ENCODE measurements at regions not wholly inside any gene's neighbourhood (a gene's known extent, or its start where the extent isn't known, plus 50 kb on each side); places are given as distances from the start of the nearest gene placed in this dataset.

DNA sequence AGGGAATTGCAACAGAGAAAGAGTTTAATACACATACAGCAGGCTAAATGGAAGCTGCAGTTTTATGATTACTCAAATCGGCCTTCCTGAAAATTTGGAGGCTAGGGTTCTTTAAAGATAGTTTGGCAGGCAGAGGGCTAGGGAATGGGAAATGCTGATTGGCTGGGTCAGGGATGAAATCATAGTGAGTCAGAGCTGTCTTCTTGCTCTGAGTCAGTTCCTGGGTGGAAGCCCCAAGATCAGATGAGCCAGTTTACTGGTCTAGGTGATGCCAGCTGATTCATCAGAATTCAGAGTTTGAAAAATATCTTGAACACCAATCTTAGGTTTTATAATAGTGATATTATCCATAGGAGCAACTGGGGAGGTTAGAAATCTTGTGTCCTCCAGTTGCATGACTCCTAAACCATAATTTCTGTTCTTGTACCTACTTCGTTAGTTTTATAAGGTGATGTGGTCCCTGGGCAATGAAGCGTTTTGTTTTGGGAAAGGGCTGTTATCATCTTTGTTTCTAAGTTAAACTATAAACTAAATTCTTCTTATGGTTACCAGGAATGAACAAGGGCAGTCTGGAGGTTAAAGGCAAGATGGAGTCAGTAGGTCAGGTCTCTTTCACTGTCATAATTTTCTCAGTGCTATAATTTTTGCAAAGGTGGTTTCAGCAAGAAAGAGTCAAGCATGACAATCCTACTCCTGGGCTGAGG is 257.8 kb upstream of the CCDC196 start:
- TF ChIP-seq ZFX (IDR thresholded peaks at IDR 0.05; ENCODE audit: borderline replicate concordance): no peak
- TF ChIP-seq, protein P1, sequence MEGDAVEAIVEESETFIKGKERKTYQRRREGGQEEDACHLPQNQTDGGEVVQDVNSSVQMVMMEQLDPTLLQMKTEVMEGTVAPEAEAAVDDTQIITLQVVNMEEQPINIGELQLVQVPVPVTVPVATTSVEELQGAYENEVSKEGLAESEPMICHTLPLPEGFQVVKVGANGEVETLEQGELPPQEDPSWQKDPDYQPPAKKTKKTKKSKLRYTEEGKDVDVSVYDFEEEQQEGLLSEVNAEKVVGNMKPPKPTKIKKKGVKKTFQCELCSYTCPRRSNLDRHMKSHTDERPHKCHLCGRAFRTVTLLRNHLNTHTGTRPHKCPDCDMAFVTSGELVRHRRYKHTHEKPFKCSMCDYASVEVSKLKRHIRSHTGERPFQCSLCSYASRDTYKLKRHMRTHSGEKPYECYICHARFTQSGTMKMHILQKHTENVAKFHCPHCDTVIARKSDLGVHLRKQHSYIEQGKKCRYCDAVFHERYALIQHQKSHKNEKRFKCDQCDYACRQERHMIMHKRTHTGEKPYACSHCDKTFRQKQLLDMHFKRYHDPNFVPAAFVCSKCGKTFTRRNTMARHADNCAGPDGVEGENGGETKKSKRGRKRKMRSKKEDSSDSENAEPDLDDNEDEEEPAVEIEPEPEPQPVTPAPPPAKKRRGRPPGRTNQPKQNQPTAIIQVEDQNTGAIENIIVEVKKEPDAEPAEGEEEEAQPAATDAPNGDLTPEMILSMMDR (IDR thresholded peaks at IDR 0.05): no peak
- no peak overlapping the region for H3K27ac ChIP-seq

DNA sequence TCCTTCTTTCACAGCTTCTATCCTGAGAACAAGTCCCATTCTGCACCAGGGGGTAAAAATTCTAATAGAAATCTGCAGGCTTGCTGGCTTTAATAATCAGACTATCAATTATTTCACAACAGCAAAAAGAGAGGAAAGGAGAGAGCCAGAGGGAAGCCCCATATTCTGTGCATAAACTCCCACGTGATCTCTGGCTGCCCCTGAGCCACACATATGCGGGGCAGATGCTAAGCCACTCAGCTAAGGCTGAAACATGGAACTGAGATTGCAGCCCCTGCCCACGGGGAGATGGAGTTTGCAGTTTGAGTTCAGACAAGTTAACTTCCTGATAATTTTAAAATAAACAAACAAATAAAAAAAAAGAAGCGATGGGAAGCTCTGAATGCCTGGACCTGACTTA is 254.4 kb upstream of the CCDC196 start:
- H3K27ac ChIP-seq: no peak overlapping the region
- TF ChIP-seq ZFX (IDR thresholded peaks at IDR 0.05; ENCODE audit: borderline replicate concordance): no peak
- TF ChIP-seq, protein P1 (IDR thresholded peaks at IDR 0.05): no peak

GRCh38 chr14:66233591-66233990 is 252.6 kb upstream of the CCDC196 start:
- H3K27ac ChIP-seq: no peak overlapping the region
- no peak for TF ChIP-seq ZFX (IDR thresholded peaks at IDR 0.05; ENCODE audit: borderline replicate concordance)
- TF ChIP-seq, protein P1 (IDR thresholded peaks at IDR 0.05): no peak

- no peak overlapping the region for H3K27ac ChIP-seq
- TF ChIP-seq ZFX (IDR thresholded peaks at IDR 0.05; ENCODE audit: borderline replicate concordance): no peak
- TF ChIP-seq, protein P1 (IDR thresholded peaks at IDR 0.05): no peak
Measured at GRCh38 chr14:66234411-66234810, 251.8 kb upstream of the CCDC196 start.

GRCh38 chr14:66237741-66238140 is 248.4 kb upstream of the CCDC196 start:
- H3K27ac ChIP-seq: no peak overlapping the region
- TF ChIP-seq, protein P1 (IDR thresholded peaks at IDR 0.05): no peak
- no peak for TF ChIP-seq ZFX (IDR thresholded peaks at IDR 0.05; ENCODE audit: borderline replicate concordance)

DNA sequence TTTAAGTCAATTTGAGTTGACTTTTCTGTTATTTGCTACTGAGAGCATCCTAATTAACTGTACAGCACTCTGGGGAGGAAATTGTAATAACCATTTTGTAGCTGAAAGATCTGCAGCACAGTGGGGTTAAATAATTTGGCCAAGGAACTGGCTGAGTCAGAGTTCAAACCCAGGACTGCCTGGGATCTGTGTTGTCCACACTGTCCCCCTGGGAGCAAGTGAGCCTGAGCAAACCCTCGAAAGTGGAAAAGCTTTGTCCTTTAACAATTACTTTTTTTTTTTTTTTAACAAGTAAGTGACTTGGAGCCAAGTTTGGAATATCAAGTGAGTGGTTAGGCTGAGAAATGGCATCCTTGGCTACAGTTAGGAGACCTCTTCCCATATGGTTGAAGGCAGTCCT is 247.2 kb upstream of the CCDC196 start:
- TF ChIP-seq ZFX (IDR thresholded peaks at IDR 0.05; ENCODE audit: borderline replicate concordance): no peak
- TF ChIP-seq, protein P1 (IDR thresholded peaks at IDR 0.05): no peak
- H3K27ac ChIP-seq: no peak overlapping the region

DNA sequence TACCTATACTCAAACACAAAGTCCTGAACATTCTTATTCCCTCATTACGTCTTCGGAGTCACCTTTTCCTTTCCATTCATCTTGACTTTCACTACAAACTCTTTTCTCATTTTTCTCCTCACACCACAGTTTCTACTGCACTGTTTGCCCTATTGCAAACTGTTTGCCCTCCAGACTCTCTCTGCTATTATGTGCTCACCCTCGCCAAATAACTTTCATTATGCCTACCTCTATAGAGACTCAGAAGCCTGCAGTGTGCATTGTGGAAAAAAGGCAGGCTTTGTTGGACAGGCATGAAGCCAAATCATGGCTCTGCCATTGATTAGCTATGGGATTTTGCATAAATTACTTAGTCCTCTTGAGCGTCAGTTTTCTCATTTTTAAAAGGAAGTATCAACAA is 246.6 kb upstream of the CCDC196 start:
- no peak for TF ChIP-seq ZFX (IDR thresholded peaks at IDR 0.05; ENCODE audit: borderline replicate concordance)
- TF ChIP-seq, protein P1 (IDR thresholded peaks at IDR 0.05): no peak
- no peak overlapping the region for H3K27ac ChIP-seq

Measured in 22Rv1 (cell line).